Fibroblast of the aortic adventitia (primary cell): ENCODE measurements at regions not wholly inside any gene's neighbourhood (a gene's known extent, or its start where the extent isn't known, plus 50 kb on each side); places are given as distances from the start of the nearest gene placed in this dataset.
A peak's percentile ranks its signal among the peaks of the same experiment; 100 is the strongest.

Experiments used
- DNase-seq: peaks from one replicate; pipeline ENCODE4 v3.0.0-alpha.2; 2010; ENCODE audit warnings: low read depth
- H3K4me3 ChIP-seq: 2 replicates; pipeline ENCODE4 v1.5.1; 2011; ENCODE audit warnings: low read depth, mild to moderate bottlenecking, control low read depth, low read length, moderate library complexity
- CTCF ChIP-seq: IDR thresholded peaks from 2 replicates; pipeline ENCODE4 v1.5.1; 2011; ENCODE audit warnings: mild to moderate bottlenecking, low read length, control low read depth, inconsistent platforms; ENCODE audit not compliant: insufficient read depth

GRCh38 chr16:7013990-7014389 is 318.7 kb upstream of the RBFOX1 start:
- H3K4me3 ChIP-seq: no peak overlapping the region
- TF ChIP-seq CTCF: no peak
- peak; percentile 3 for DNase-seq

GRCh38 chr16:7004266-7004665 is 328.4 kb upstream of the RBFOX1 start:
- no peak overlapping the region for H3K4me3 ChIP-seq
- TF ChIP-seq CTCF: no peak
- no peak for DNase-seq

- DNase-seq: no peak
- no peak overlapping the region for H3K4me3 ChIP-seq
- TF ChIP-seq CTCF: no peak
Observed at GRCh38 chr16:6993544-6993943, 339.1 kb upstream of the RBFOX1 start.

- H3K4me3 ChIP-seq: no peak overlapping the region
- TF ChIP-seq CTCF: no peak
- no peak for DNase-seq
Observed at GRCh38 chr16:6988846-6989245, 343.8 kb upstream of the RBFOX1 start.

GRCh38 chr16:6977916-6978315 is 354.7 kb upstream of the RBFOX1 start:
- DNase-seq: no peak
- H3K4me3 ChIP-seq: no peak overlapping the region

GRCh38 chr16:6977291-6977690 is 355.4 kb upstream of the RBFOX1 start:
- H3K4me3 ChIP-seq: no peak overlapping the region
- DNase-seq: no peak
- TF ChIP-seq CTCF: no peak

More at GRCh38 chr16:6977916-6978315, 354.7 kb upstream of the RBFOX1 start:
- no peak for TF ChIP-seq CTCF

- no peak for DNase-seq
- no peak overlapping the region for H3K4me3 ChIP-seq
- no peak for TF ChIP-seq CTCF
Observed at GRCh38 chr16:6976716-6977115, 355.9 kb upstream of the RBFOX1 start.
